ENCODE measurements at regions not wholly inside any gene's neighbourhood (a gene's known extent, or its start where the extent isn't known, plus 50 kb on each side); places are given as distances from the start of the nearest gene placed in this dataset.

DNA sequence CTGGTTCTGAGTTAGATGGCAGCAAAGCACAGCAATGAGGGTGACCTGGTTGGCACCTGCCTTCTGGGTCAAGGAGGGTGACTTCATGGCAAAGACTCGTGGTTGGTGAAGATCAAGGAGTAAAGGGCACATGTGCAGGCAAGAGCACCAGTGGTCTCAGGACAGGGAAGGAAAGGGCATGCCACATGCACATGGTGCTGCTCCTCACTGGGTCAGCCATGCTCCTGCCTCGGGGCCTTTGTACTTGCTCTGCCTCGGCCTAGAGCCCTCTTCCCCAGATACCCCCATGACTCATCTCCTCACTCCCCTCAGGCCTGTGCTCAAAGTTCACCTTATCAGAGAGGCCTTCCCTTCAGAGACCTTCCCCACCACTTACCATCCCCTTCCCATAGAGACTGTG, 106.7 kb upstream of the KDM7A start:
- Histone ChIP-seq H3K4me2 (no peak overlapping the region), H3K4me1 (ENCODE audit: control insufficient read depth in 1 of 2, insufficient read depth in 2 of 2, low read depth in 1 of 2, low read length in 1 of 2) (no peaks in the 10 kb centered on the region), H3K9me2 (no peaks in the 10 kb centered on the region), H3K9ac (no peak overlapping the region), H3K36me3 (replicated peaks in 1 of 2; ENCODE audit: control insufficient read depth in 1 of 2, insufficient read depth in 2 of 2, low read length in 1 of 2) (no peaks in the 10 kb centered on the region), H3K27ac (ENCODE audit: low read depth in 2 of 2, low read length in 1 of 2) (no peak overlapping the region), H4K20me1 (ENCODE audit: insufficient read depth) (no peaks in the 10 kb centered on the region), H3K27me3 (ENCODE audit: insufficient read depth) (peaks cover 32% of the 10 kb centered on the region; the same call in 1 of the 2 replicates), H2AFZ (ENCODE audit: low read depth) (no peak overlapping the region), H3F3A (replicated peaks; ENCODE audit: insufficient read depth) (no peaks in the 10 kb centered on the region), H3K79me2 (ENCODE audit: insufficient read depth) (no peaks in the 10 kb centered on the region), H3K4me3 (ENCODE audit: low read depth in 2 of 2, low read length in 1 of 2) (no peak overlapping the region), H3K9me3 (no peaks in the 10 kb centered on the region)
- CTCF ChIA-PET, result no interaction called here
- WGBS (ENCODE audit: low lambda C conversion rate), result 38% methylated on average over 3 of the region's 3 CpGs
- no peak for DNase-seq
- TF ChIP-seq, protein P1, sequence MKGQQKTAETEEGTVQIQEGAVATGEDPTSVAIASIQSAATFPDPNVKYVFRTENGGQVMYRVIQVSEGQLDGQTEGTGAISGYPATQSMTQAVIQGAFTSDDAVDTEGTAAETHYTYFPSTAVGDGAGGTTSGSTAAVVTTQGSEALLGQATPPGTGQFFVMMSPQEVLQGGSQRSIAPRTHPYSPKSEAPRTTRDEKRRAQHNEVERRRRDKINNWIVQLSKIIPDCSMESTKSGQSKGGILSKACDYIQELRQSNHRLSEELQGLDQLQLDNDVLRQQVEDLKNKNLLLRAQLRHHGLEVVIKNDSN (IDR thresholded peaks at IDR 0.05; ENCODE audit: borderline replicate concordance, low read depth), result no peak
- TF ChIP-seq, protein P2, sequence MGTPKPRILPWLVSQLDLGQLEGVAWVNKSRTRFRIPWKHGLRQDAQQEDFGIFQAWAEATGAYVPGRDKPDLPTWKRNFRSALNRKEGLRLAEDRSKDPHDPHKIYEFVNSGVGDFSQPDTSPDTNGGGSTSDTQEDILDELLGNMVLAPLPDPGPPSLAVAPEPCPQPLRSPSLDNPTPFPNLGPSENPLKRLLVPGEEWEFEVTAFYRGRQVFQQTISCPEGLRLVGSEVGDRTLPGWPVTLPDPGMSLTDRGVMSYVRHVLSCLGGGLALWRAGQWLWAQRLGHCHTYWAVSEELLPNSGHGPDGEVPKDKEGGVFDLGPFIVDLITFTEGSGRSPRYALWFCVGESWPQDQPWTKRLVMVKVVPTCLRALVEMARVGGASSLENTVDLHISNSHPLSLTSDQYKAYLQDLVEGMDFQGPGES (IDR thresholded peaks at IDR 0.05; ENCODE audit: low read depth, low read length), result no peak
- TF ChIP-seq GATA2 (CRISPR knock-in tag; IDR thresholded peaks at IDR 0.05), result no peak
- TF ChIP-seq, protein P3, sequence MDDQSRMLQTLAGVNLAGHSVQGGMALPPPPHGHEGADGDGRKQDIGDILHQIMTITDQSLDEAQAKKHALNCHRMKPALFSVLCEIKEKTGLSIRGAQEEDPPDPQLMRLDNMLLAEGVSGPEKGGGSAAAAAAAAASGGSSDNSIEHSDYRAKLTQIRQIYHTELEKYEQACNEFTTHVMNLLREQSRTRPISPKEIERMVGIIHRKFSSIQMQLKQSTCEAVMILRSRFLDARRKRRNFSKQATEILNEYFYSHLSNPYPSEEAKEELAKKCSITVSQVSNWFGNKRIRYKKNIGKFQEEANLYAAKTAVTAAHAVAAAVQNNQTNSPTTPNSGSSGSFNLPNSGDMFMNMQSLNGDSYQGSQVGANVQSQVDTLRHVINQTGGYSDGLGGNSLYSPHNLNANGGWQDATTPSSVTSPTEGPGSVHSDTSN (IDR thresholded peaks at IDR 0.05), result no peak
- TF ChIP-seq, protein P4, sequence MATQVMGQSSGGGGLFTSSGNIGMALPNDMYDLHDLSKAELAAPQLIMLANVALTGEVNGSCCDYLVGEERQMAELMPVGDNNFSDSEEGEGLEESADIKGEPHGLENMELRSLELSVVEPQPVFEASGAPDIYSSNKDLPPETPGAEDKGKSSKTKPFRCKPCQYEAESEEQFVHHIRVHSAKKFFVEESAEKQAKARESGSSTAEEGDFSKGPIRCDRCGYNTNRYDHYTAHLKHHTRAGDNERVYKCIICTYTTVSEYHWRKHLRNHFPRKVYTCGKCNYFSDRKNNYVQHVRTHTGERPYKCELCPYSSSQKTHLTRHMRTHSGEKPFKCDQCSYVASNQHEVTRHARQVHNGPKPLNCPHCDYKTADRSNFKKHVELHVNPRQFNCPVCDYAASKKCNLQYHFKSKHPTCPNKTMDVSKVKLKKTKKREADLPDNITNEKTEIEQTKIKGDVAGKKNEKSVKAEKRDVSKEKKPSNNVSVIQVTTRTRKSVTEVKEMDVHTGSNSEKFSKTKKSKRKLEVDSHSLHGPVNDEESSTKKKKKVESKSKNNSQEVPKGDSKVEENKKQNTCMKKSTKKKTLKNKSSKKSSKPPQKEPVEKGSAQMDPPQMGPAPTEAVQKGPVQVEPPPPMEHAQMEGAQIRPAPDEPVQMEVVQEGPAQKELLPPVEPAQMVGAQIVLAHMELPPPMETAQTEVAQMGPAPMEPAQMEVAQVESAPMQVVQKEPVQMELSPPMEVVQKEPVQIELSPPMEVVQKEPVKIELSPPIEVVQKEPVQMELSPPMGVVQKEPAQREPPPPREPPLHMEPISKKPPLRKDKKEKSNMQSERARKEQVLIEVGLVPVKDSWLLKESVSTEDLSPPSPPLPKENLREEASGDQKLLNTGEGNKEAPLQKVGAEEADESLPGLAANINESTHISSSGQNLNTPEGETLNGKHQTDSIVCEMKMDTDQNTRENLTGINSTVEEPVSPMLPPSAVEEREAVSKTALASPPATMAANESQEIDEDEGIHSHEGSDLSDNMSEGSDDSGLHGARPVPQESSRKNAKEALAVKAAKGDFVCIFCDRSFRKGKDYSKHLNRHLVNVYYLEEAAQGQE (IDR thresholded peaks at IDR 0.05; ENCODE audit: low read depth, low read length), result no peak
- no peak for TF ChIP-seq FOSL2 (IDR thresholded peaks at IDR 0.05; ENCODE audit: borderline replicate concordance, low read depth)
- TF ChIP-seq, protein P5, sequence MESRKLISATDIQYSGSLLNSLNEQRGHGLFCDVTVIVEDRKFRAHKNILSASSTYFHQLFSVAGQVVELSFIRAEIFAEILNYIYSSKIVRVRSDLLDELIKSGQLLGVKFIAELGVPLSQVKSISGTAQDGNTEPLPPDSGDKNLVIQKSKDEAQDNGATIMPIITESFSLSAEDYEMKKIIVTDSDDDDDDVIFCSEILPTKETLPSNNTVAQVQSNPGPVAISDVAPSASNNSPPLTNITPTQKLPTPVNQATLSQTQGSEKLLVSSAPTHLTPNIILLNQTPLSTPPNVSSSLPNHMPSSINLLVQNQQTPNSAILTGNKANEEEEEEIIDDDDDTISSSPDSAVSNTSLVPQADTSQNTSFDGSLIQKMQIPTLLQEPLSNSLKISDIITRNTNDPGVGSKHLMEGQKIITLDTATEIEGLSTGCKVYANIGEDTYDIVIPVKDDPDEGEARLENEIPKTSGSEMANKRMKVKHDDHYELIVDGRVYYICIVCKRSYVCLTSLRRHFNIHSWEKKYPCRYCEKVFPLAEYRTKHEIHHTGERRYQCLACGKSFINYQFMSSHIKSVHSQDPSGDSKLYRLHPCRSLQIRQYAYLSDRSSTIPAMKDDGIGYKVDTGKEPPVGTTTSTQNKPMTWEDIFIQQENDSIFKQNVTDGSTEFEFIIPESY (IDR thresholded peaks at IDR 0.05; ENCODE audit: borderline replicate concordance, low read depth), result no peak
- no peak for TF ChIP-seq CHD2 (IDR thresholded peaks at IDR 0.05; ENCODE audit: low read length, partially characterized antibody)
- TF ChIP-seq, protein P6, sequence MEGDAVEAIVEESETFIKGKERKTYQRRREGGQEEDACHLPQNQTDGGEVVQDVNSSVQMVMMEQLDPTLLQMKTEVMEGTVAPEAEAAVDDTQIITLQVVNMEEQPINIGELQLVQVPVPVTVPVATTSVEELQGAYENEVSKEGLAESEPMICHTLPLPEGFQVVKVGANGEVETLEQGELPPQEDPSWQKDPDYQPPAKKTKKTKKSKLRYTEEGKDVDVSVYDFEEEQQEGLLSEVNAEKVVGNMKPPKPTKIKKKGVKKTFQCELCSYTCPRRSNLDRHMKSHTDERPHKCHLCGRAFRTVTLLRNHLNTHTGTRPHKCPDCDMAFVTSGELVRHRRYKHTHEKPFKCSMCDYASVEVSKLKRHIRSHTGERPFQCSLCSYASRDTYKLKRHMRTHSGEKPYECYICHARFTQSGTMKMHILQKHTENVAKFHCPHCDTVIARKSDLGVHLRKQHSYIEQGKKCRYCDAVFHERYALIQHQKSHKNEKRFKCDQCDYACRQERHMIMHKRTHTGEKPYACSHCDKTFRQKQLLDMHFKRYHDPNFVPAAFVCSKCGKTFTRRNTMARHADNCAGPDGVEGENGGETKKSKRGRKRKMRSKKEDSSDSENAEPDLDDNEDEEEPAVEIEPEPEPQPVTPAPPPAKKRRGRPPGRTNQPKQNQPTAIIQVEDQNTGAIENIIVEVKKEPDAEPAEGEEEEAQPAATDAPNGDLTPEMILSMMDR (IDR thresholded peaks at IDR 0.05), result no peak
- TF ChIP-seq, protein P7, sequence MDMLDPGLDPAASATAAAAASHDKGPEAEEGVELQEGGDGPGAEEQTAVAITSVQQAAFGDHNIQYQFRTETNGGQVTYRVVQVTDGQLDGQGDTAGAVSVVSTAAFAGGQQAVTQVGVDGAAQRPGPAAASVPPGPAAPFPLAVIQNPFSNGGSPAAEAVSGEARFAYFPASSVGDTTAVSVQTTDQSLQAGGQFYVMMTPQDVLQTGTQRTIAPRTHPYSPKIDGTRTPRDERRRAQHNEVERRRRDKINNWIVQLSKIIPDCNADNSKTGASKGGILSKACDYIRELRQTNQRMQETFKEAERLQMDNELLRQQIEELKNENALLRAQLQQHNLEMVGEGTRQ (IDR thresholded peaks at IDR 0.05; ENCODE audit: borderline replicate concordance, low read depth, low read length), result no peak
- no peak for TF ChIP-seq RFX5 (IDR thresholded peaks at IDR 0.05; ENCODE audit: low read length)
- TF ChIP-seq RCOR1 (IDR thresholded peaks at IDR 0.05; ENCODE audit: low read length), result no peak
- TF ChIP-seq FOXJ3 (CRISPR knock-in tag; IDR thresholded peaks at IDR 0.05), result no peak
- no peak for TF ChIP-seq FOXM1 (IDR thresholded peaks at IDR 0.05; ENCODE audit: low read depth)
- TF ChIP-seq EZH2phosphoT487 (IDR thresholded peaks at IDR 0.05; ENCODE audit: borderline replicate concordance, low read depth), result no peak
- no peak for TF ChIP-seq TAF1 (IDR thresholded peaks at IDR 0.05; ENCODE audit: borderline replicate concordance, low read depth, low read length)
- no peak for TF ChIP-seq NRF1 (IDR thresholded peaks at IDR 0.05; ENCODE audit: low read depth, low read length)
- TF ChIP-seq, protein P8, sequence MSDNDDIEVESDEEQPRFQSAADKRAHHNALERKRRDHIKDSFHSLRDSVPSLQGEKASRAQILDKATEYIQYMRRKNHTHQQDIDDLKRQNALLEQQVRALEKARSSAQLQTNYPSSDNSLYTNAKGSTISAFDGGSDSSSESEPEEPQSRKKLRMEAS (IDR thresholded peaks at IDR 0.05; ENCODE audit: low read depth), result no peak
- TF ChIP-seq GABPA (IDR thresholded peaks at IDR 0.05; ENCODE audit: low read depth), result no peak
- no peak for TF ChIP-seq ELF1 (IDR thresholded peaks at IDR 0.05)
- POLR2A ChIA-PET, result no interaction called here

Data from SK-N-SH (cell line).